Fibroblast of the aortic adventitia (primary cell): ENCODE measurements at regions not wholly inside any gene's neighbourhood (a gene's known extent, or its start where the extent isn't known, plus 50 kb on each side); places are given as distances from the start of the nearest gene placed in this dataset.

Experiments
- DNase-seq: peaks from one replicate; pipeline ENCODE4 v3.0.0-alpha.2; 2010; ENCODE audit warnings: low read depth
- H3K4me3 ChIP-seq: 2 replicates; pipeline ENCODE4 v1.5.1; 2011; ENCODE audit warnings: low read depth, mild to moderate bottlenecking, control low read depth, low read length, moderate library complexity
- TF ChIP-seq, protein P1 (sequence below): IDR thresholded peaks from 2 replicates; pipeline ENCODE4 v1.5.1; 2011; ENCODE audit warnings: mild to moderate bottlenecking, low read length, control low read depth, inconsistent platforms; ENCODE audit not compliant: insufficient read depth

DNA sequence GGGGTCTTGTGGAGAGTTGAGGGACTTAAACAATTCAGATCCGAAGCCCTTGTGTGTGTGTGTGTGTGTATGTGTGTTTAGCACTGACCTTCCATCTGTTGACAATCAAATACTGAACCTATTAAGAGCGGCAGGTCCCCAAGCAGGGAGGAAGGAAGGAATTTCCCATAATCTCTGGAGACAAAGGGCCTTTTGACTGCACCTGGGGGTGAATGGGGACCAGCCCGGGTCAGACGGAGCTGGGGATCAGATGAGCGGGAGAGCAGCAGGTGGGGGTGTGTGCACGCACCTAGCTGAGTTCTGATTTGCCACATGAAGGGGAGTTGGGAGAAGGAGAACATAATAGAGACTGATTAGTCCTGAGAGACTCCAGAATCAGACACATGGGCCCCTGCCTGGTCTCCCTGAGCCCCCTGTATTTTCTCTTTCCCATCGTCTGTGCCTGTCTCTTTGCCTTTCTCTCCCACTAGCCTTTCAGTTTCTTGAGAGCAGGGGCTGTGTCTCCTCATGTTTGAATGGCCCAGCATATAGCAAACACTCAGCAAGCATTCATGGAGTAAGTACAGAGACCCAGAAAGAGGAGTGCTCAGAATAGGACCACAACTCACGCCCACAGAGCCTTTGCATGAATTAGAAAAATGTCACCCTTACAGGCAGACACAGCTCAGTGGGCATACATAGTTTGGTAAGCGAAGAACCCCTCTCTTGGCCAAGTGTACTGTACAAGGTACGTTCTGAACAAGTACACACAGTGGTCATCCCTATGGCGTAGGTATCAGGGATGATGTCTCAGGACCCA lies 288.3 kb upstream of the HABP2 start:
- no peak for DNase-seq
- TF ChIP-seq, protein P1, sequence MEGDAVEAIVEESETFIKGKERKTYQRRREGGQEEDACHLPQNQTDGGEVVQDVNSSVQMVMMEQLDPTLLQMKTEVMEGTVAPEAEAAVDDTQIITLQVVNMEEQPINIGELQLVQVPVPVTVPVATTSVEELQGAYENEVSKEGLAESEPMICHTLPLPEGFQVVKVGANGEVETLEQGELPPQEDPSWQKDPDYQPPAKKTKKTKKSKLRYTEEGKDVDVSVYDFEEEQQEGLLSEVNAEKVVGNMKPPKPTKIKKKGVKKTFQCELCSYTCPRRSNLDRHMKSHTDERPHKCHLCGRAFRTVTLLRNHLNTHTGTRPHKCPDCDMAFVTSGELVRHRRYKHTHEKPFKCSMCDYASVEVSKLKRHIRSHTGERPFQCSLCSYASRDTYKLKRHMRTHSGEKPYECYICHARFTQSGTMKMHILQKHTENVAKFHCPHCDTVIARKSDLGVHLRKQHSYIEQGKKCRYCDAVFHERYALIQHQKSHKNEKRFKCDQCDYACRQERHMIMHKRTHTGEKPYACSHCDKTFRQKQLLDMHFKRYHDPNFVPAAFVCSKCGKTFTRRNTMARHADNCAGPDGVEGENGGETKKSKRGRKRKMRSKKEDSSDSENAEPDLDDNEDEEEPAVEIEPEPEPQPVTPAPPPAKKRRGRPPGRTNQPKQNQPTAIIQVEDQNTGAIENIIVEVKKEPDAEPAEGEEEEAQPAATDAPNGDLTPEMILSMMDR: no peak
- H3K4me3 ChIP-seq: no peak overlapping the region

- TF ChIP-seq, protein P1: no peak
- H3K4me3 ChIP-seq: no peak overlapping the region
- no peak for DNase-seq
Observed at GRCh38 chr10:113266147-113266546, 286.7 kb upstream of the HABP2 start.

- peak; percentile 47 for DNase-seq
- no peak overlapping the region for H3K4me3 ChIP-seq
- TF ChIP-seq, protein P1: no peak
Observed at GRCh38 chr10:113267619-113268562, 285.0 kb upstream of the HABP2 start.

- no peak for DNase-seq
- TF ChIP-seq, protein P1: no peak
- no peak overlapping the region for H3K4me3 ChIP-seq
Observed at GRCh38 chr10:113269333-113269732, 283.5 kb upstream of the HABP2 start.

DNA sequence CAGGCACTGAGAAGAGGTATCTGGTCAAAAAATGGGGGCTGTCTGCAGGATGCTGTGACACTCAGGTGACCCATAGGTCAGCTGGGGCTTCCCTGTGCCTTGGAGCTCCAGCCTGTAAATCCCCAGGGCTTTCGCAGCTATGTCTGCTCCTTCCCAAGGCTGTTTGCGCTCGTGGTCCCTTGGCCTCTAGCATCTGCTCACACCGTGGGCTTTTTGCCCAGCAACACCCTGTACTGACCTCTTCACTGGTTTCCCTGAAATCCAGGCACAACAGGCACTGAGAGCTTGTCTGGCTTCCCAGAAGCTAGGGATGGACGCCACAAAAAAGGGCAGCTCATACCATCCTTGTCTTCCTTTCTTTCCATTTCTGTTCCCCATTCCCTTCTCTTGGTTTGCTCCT lies 280.3 kb upstream of the HABP2 start:
- no peak for DNase-seq
- TF ChIP-seq, protein P1: no peak
- no peak overlapping the region for H3K4me3 ChIP-seq

DNA sequence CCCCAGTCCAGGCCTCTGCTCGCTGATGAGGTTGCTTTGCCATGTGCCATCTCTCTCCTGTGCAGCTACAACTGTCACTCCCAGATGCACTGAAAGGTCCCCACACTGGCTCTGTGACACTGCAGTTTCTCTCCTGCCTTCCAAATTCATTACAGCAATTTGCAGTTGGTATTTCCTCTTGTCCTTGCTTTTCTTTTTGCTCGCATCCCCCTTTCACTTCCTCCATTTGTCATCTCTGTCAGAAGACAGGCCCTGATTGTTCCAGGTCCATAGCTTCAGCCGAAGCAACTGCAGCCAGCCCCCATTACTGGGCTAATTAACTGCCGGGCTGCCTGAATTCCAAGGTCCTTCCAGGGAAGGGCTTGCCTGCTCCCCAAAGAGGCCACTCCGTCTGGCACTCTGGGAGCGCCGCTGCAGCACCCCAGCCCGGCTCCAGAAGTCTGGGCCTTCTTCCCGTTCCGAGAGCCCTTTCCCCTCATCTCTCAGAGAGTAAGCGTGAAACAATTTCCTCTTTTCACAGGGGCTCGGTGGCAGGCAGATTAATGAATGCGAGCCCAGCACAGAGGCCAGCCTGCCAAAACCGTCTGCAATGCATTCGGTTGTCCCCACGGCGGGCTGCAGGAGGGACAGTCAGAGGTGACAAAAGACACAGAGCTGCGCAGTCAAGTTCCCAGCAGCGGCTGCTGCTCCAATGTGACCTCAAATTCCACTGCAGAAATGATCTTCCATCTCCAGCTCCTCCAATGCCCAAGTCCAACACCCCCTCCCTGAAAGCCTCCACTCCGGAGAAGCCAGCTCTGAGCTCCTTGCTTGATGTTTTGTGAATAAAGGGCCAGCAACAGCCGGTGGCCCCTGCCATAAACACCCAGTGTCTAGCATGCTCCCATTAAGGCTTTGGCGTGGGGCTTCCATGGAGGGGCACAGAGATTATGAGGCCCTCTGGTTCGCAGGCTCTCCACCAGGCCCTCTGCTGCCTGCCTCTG lies 279.4 kb upstream of the HABP2 start:
- no peak overlapping the region for H3K4me3 ChIP-seq
- TF ChIP-seq, protein P1: no peak
- DNase-seq: peak; percentile 44
